Stimulated activated CD4-positive, alpha-beta T cell treated with anti-CD3 and anti-CD28 coated beads, Interleukin-15, amount 100 ng/mL, for 24 hours (primary cell): ENCODE measurements at regions not wholly inside any gene's neighbourhood (a gene's known extent, or its start where the extent isn't known, plus 50 kb on each side); places are given as distances from the start of the nearest gene placed in this dataset.

Source experiments
- DNase-seq: peaks from one replicate; pipeline ENCODE4 v3.0.0-alpha.2; 2020

DNA sequence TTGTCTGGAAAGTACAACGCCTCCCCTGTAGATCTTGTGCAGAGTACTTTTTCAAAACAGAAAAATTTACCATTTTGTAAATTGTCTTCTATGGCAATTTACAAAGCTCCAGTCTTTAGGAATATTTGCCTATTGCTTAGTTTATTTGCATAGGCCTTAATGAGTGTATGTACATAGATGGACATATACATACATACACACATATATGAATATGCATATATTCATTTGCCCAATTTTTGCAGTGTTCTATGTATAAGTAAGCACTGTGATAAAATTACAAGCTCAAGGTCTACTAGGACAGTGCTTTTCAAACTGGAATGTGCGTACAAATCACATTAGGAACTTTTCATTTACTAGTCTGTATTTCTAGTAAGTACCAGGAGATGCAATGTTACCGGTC is 301.3 kb upstream of the SMARCA2 start:
- DNase-seq, result no peak

GRCh38 chr9:1717882-1718281 is 297.3 kb upstream of the SMARCA2 start:
- no peak for DNase-seq

DNA sequence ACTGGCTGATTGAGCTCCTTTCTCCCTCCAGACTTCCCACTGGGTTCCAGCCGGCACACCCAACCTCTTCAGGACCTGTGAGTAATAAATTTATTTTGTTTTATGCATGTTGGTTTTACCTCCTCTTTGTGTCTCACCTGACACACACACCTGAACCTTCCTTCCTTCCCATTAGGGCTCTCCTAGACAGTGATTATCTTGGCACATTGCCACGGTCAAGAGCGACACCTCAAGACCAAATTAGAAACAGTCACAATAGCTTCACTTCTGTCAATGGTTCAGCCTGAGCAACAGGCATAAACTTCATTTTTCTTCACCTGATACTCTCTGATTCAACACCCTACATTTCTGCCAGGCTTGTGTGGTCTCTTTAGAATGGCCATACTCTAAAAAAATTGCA is 296.3 kb upstream of the SMARCA2 start:
- DNase-seq, result no peak

DNA sequence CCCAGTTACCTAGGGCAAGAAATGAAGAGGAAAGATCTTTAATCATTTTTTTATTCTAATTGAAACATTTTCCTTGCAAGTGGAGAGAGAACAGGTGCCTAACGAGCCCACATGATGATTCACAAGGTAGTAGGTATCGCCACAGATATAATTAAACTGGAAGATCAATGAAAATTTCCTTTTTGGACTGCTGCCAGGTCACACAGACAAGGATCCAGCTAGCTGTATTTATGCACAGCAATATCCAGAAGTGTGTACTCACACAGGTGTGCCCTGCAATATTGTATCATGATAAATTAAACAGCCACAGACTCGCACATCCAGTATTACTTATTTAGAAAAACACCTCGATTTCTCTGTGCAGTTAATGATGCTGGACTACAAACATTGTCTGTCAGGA is 294.0 kb upstream of the SMARCA2 start:
- no peak for DNase-seq

DNA sequence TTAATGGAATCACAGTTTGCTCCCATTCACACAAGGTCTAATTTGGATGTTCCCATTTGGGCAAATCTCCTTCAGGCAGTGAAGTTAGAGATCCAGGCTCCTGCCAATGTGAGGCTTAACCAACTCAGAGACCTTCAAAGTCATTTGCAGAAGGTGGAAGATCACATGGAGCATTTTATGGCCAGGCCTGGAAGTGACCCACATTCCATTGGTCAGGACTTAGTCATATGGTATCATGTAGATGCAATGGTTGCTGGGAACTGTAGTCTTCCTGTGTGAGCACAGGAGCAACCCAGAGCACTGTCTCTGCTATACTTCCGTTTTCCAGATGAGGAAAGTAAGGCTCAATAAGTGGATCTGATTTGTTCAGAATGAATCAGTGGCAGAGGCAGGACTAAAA is 292.7 kb upstream of the SMARCA2 start:
- no peak for DNase-seq

GRCh38 chr9:1723522-1724015 is 291.6 kb upstream of the SMARCA2 start:
- no peak for DNase-seq

DNA sequence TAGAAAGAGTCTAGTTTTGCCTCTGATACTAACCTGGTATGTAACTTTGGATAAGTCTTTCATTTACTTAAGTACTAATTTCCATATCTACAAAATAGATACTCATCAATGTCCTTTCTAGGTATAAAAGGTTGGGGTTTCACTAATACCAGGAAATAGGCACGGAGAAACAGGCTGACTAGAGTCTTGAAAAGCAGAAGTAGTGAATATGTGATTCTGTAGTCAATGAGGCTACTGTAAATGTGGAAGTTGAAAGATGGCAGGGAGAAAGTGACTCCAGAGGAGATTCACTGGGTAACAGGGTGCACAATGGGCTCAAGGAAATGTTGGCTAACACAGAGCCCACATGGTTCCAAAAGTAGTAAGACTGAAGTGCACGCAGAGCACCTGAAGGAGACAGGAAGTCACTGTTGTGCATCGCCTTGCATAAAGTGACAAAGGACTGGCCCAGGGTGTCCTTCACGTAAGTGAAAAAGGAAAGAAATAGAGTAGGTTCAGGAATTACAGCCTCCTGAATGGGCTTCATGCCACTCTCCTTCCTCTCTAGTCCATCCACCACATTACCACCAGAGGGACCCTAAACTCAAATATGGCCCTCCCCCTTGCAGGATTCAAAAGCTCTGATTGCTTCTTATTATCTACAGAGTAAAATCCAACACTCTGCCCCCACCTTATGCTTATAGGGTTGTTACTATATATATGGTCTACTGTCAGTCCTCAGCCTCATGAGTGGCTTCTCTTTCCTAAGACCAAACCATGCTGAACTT is 288.0 kb upstream of the SMARCA2 start:
- DNase-seq, result no peak

GRCh38 chr9:1729631-1730030 is 285.5 kb upstream of the SMARCA2 start:
- no peak for DNase-seq

GRCh38 chr9:1732670-1733069 is 282.5 kb upstream of the SMARCA2 start:
- no peak for DNase-seq

DNA sequence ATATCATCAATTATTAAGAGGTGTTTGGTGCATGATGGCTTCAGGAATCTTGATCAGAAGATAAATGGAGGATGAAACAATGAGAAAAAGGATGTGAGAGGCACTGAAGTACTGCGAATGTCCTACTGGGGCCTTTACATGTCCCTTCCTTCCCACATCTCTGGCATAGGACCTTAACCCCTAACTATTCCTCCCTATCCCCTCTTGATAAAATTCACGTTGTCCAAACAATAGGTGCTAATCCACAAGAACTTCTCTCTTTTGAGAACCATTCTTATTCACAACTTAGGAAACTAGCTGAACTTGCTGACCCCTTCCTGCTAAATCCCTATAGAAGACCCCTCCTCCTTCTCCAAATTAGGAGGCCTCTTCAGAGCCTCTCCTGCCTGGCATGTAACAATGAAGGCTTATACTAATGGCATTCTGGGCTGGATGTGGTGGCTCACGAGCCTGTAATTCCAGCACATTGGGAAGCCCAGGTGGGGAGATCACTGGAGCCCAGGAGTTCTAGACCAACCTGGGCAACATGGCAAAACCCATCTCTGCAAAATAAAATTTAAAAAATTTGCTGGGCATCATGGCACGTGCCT is 276.5 kb upstream of the SMARCA2 start:
- DNase-seq, result no peak

GRCh38 chr9:1743121-1743960 is 271.8 kb upstream of the SMARCA2 start:
- DNase-seq, result no peak

GRCh38 chr9:1745980-1746379 is 269.2 kb upstream of the SMARCA2 start:
- DNase-seq, result no peak

GRCh38 chr9:1747417-1747967 is 267.7 kb upstream of the SMARCA2 start:
- no peak for DNase-seq

GRCh38 chr9:1748407-1748806 is 266.7 kb upstream of the SMARCA2 start:
- no peak for DNase-seq

DNA sequence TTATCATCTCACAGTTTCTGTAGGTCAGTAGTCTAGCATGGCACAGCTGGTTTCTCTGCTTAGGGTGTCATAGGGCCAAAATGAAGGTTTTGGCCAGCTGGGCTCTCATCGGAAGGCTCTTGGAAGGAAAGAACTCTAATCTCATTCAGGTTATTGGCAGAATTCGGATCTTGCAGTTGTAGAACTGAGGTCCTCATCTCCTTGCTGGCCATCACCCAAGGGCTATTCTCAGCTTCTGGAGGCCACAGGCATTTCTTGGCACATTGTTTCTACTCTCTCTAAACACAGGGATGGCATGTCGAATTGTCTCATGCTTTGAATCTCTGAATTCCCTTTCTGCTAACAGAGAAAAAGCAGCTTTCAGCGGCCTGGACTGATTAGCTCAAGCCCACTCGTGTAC is 258.0 kb upstream of the SMARCA2 start:
- no peak for DNase-seq

DNA sequence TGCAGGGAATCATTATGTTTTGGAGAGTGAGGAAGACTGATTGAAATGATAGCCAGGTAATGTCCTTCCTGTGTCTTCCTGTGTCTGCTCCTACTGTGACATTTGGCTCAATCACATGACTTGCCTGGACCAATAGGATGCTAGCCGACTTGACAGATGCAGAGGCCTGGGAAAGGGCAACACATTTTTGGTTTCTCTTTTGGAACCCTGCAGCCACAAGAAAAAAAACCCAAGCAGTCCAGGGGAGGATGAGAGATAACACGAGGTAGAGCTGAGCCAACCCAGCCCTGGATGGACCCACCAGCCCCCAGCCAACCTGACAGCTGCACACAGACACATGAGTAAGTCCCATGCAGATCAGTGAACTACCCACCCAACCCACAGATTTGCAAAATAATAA is 256.1 kb upstream of the SMARCA2 start:
- no peak for DNase-seq

GRCh38 chr9:1759771-1760300 is 255.3 kb upstream of the SMARCA2 start:
- DNase-seq, result no peak

- no peak for DNase-seq
Measured at GRCh38 chr9:1761807-1762206, 253.3 kb upstream of the SMARCA2 start.

DNA sequence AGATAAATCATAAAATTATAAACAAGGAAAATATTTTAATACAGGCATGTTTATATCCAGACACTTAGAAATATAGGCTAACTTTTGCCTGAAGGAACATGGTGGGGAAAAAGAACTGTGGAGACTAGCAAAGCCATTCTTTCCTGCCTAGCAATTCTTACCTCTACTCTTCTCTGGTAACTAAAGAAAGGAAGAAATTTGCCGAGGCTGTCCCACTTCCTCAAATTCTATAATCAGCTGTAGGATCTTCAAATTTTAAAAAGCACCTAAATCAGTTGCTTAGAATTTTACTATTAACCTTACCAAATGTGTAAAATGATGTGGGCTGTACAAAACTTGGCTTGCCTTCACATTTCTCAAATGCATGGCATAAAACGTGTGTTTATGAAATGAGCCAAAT is 249.1 kb upstream of the SMARCA2 start:
- no peak for DNase-seq

DNA sequence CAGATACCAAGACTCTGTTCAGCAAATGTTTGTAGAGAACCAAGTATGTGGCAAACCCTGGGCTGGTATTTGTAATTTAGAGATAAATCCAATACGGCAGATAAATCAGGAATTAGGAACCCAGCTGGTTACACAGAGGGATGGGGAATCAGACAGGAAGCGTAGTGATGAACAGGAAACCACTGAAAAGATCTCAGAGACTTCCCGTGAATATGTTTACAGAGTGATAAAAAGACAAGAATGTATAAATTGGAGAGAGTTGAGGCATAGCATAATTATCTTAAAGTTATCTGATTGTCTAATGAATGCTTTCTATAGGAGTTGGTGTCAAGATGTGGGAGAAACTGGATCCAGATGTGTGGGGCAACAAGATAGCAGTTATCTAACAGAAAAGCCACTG is 246.6 kb upstream of the SMARCA2 start:
- DNase-seq, result no peak

DNA sequence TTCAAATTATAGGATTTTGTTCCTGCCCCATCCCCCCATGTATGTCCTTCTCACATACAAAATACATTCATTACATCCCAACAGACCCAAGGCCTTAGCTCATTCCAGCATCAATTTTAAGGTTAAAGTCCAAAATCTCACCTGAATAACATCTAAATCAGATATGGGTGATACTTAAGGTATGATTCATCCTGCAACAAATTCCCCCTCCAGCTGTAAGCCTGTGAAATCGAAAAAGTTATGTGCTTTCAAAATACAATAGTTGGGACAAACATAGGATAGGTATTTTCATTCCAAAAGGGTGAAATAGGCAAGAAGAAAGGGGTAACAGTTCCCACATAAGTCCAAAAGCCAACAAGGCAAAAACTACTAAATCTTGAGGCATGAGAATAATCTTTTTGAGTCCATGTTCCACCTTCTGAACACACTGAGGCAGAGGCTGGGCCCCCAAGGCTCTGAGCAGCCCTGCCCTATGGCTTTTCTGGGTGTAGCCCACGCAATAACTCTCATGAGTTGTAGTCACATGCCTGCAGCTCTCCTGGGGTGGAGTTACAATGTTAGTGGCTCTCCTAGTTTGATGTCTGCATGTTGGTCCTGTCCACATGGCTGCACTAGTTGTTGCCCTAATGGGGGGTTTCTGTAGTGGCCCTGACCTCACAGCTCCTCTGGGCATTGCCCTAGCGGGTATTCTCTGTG is 243.9 kb upstream of the SMARCA2 start:
- no peak for DNase-seq

DNA sequence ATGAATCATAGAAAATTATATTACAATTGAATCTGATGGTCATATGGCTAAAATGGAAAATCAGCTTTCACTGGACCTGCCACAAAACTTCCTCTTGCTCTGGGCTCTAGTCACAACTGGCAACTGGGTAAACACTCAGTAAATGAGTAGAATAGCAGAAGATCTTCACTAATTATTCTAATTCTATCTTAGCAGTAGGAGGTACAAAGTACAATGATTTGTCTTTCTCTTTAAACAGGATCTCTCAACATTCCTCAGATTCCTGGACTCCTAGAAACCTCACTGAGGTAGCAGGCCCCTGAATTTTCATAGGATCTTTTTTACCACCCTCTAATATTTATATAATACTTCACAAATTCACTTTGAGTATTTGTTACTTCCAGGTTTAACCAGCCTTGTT is 239.9 kb upstream of the SMARCA2 start:
- DNase-seq, result no peak

DNA sequence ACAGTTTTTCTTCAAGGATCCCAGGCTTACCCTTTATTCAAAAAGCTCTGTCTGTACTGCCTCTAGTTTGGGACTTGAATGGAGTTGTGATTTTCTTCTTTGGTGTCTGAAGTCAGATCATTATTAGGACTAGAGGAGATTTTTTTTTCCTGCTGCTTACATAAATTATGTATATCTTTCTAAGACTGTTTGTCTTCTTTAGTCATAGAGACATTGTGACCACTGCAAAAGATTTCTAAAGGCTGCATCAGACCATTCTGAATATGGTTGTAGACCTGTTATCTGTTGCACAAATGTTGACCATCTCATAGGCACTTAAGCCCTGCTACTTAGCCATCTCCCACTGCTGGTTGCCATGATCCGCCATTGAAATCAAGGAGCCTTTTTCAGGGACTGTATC is 238.5 kb upstream of the SMARCA2 start:
- DNase-seq, result no peak
